T47D (cell line): ENCODE measurements at regions not wholly inside any gene's neighbourhood (a gene's known extent, or its start where the extent isn't known, plus 50 kb on each side); places are given as distances from the start of the nearest gene placed in this dataset.

Experiments
- DNase-seq, 2 experiments: peaks; one replicate each; pipeline versions ENCODE4 v3.0.0 to v3.0.0-alpha.2; 2011 to 2012; ENCODE audit warnings: low read depth in 1 of 2, low spot score in 1 of 2
- JUND ChIP-seq: IDR thresholded peaks from 2 replicates; pipeline ENCODE4 v1.6.1; 2012; ENCODE audit warnings: low read depth
- in situ Hi-C: cut with HindIII; loops from 2 replicates; pipeline ENCODE4 v1.10.0; 2016; ENCODE audit warnings: low sequenced_read_pairs, low pct_unique_long_range_greater_than_20kb

DNA sequence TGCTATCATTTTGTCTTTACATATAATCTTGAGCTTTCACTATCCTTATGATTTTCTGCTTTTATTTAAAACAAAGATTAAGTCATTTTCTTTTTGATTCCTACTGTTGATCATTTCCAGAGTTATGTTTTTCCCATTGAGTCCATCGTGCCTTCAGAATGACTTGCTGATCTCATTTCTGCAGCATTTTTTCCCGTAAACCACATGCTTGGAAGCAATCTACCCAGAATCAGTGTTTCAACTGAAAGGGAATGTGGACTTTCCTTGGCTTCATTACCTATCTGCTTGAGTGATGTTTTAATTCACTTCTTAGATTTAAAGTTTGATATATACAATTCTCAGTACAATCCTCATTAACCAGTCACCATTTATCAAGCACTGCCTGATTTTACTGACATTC, 192.4 kb upstream of the FSTL5 start:
- TF ChIP-seq JUND = no peak
- in situ Hi-C loops = no loop called here
- no peak for DNase-seq

DNA sequence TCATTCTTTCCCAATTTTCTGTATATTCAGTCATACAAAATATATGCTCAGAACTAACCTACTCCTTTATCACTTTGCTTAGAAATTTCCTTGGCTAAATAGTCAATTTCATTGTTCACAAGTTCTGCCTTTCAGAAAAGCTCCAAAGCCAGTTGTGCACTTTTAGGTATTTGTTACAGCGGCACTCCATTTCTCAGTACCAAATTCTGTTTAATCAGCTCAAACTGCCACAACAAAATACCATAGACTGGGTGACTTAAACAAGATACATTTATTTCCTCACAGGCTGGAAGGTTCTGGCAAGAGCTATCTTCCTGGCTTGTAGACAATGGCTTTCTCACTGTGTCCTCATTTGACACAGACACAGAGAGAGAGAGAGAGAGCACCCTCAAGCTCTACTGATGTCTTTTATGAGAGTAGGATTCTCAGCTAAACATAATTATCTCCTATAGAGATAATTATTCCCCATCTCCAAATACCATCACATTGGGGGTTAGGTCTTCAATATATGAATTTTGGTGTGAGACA, 188.8 kb upstream of the FSTL5 start:
- no peak for DNase-seq
- in situ Hi-C loops = no loop called here
- TF ChIP-seq JUND = no peak

DNA sequence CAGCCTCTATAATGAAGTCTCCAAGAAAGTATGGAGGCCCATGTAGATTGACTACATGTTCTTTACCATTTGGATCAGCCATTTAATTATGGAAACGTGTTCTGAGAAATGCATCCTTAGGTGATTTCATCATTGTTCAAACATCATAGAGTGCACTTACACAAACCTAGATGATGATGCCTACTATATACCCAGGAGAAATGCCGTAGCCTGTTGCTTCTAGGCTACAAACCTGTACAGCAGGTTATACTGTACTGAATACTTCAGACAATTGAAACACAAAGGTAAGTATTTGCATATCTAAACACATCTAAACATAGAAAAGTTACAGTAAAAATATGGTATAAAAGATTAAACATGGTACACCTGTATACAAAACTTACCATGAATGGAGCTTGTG, 186.5 kb upstream of the FSTL5 start:
- DNase-seq = peak in 1 of 2 experiments; percentile 76
- in situ Hi-C loops = no loop called here
- TF ChIP-seq JUND = no peak

DNA sequence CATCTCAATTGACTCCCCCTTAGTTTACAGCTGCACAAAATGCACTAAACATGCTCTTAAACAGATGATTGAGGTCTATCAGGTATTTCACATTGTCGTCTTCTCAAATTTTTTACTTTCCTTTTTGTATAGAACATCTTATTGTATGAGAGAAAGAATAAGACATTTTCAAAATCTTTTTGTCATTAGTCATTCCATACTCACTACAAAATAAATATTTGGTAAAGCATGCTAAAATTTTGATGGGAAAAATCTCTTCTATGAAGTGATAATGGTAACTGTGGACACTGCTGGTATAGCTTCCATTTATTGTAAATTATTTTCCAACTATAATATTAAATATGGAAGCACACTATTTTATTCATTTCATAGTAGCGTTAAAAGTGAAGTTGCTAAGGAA, 185.6 kb upstream of the FSTL5 start:
- in situ Hi-C loops = no loop called here

DNA sequence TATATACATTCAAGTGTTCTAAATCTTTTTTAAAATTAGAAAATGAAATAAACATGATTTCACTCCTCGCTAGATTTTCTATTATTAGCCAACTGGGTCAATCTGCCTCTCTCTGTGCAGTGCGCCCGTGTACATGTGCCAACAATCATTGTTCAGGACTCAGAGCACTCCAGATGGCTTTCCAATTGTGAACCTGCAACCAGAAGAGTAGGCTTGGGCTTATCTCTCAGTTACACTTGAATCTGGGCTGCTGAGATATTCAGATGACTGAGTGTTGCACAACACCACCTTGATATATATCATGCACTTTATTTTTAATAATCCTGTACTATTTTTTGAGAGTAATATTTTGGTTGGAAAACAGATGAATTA, 184.0 kb upstream of the FSTL5 start:
- DNase-seq = no peak
- in situ Hi-C loops = no loop called here
- no peak for TF ChIP-seq JUND

More for the DNA sequence above, 185.6 kb upstream of the FSTL5 start:
- no peak for DNase-seq
- no peak for TF ChIP-seq JUND

DNA sequence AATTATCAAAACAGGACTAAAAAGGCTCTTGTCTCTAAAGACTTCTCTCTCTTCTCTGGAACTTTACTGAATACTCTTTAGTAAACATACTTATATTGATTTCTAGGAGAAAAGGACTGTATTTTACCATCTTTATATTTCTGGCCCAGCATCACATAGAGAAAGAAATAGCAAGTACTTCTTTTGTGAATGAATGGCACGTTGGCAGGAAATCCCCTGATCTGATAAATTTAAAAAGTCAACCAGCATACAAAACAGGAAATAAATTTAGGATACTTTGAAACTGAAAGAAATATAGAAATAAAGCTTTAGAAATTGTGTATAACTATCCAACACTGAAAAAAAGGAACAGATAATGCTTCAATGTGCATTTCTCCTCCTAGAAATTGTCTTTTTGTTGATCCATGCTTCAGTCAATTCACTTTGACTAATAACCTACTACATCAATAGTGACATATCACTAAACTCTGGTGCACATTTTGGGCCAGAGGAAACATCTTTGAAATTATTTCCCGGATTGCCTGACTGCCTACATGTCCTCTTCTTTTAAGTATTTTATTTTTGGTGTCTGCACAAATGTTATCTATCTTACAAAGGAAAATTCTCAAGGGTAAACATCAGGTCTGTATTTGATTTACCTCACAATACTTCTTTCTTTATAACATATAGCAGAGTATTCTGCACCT, 183.5 kb upstream of the FSTL5 start:
- no peak for TF ChIP-seq JUND
- in situ Hi-C loops = no loop called here
- DNase-seq = no peak

DNA sequence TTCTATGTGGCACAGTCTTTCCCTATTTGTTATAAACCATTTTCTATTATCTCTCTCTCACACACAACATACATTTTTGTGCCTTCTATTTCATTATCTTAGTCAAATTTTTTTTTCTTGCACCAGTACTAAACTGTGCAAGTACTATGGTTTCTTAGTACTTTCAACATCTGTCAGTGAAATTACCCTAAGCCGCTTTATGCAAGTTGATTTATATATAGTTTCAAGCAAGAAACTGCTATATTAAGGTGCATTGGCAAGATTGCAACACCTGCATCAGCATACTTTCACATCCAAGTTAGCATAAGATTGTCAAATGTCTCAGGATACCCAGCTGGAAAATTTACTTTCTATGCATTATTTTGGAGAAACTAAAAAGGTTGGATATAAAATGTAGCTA, 180.2 kb upstream of the FSTL5 start:
- in situ Hi-C loops = no loop called here
- TF ChIP-seq JUND = no peak
- no peak for DNase-seq

DNA sequence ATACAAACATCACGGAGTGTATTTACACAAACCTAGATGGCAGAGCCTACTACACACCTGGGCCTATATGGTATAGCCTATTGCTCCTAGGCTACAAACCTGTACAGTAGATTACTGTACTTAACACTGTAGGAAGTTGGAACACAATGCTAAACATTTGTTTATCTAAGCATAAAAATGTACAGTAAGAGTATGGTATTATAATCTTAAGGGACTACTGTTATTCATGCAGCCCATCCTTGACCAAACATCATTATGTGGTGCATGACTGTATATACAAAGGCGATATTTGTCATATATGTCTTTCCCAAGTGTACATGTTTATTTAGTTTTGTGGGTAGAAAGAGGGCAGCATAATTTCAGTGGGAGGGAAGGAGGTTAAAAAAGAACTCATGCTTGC, 177.7 kb upstream of the FSTL5 start:
- TF ChIP-seq JUND = no peak
- in situ Hi-C loops = no loop called here
- peak in 1 of 2 experiments; percentile 4 for DNase-seq

DNA sequence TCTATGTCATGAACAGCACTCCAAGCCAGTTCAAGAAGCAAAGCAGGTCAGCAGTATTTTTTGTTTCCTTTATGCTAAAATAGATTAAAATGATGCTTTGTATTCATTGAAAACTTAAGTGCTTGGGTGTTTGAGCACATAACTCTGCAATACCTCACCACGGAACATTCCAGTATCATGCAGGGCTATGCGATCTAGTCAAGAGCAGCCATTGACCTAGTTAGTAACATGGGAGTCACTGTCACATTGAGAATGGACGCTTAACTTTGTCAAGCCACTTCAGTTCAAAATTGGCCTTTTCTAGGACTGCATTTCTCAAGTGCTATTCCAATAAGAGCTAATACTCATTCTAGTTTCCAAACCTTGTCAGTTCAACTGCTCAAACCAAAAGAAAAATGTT, 160.1 kb upstream of the FSTL5 start:
- no peak for DNase-seq
- in situ Hi-C loops = no loop called here

DNA sequence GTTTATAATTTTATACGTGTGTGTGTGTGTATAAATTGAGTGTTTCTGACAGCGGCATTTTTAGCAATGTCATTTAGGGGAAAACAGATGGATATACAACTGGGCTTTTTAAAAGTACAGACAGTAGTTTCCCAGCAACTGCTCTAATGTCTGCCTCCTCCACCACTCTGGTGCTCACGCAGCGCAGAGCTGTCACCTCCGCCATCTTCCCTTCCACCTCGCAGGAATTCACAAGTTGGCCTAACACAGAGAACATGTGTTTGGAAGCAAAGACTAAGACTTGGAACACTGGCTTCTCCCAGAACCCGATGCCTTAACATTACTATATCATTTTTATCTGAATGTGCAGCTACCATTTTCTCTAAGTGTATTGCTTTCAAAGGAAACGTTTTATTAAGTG, 158.3 kb upstream of the FSTL5 start:
- in situ Hi-C loops = no loop called here
- TF ChIP-seq JUND = no peak
- DNase-seq = no peak

More for the DNA sequence above, 160.1 kb upstream of the FSTL5 start:
- TF ChIP-seq JUND = no peak

DNA sequence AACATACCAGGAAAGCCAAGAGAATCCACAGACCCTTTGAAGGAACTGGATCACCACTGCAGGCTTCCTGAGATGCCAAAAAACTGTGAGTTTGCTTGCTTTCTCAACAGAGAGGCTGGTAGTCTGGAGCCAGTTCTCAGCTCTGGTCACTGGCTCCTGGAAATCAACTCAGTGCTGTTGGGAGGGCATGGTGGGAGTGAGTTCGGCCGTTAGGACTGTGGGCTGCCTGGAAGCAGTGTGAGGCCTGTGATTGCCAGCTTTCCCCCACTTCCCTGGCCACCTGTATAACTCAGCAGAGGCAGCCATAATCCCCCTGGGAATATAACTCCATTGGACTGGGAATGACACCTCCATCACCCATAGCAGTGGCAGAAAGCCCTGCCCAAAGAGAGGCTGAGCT, 122.0 kb upstream of the FSTL5 start:
- no peak for TF ChIP-seq JUND
- no peak for DNase-seq
- in situ Hi-C loops = no loop called here

DNA sequence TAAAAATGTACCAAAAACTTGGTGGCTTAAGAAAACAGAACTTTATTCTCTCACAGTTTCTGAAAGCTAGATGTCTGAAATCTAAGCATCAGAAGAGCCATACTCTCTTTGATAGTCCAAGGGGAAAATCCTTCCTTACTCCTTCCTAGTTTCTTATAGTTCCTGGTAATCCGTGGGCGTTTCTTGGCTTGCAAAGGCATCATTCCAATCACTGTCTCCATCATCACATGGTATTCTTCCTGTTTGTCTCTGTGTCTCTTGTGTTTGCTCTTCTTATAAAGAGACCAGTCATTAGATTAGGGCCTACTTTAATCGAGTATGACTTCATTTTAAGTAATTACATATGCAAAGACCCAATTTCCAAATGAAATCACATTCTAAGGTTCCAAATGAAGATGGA, 118.9 kb upstream of the FSTL5 start:
- no peak for TF ChIP-seq JUND
- DNase-seq = peak in 1 of 2 experiments; percentile 9
- in situ Hi-C loops = no loop called here

DNA sequence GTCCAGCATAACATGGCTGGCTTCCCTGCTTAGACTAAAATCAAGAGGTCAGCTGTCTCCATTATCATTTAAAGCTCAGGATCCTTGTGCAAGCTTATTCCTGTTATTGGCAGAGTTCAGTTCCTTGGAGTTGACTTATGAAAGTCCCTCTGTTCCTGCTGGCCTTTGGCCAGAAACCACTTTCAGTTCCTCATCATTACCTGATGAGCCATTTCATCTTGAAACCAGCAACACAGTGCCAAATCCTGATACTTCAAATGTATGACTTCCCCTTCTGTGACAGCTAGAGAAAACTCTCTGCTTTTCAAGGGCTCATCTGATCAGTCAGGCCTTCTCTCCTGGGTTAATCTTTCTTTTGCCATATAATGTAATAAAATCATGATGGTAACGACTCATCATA, 110.6 kb upstream of the FSTL5 start:
- TF ChIP-seq JUND = no peak
- in situ Hi-C loops = no loop called here
- DNase-seq = no peak

DNA sequence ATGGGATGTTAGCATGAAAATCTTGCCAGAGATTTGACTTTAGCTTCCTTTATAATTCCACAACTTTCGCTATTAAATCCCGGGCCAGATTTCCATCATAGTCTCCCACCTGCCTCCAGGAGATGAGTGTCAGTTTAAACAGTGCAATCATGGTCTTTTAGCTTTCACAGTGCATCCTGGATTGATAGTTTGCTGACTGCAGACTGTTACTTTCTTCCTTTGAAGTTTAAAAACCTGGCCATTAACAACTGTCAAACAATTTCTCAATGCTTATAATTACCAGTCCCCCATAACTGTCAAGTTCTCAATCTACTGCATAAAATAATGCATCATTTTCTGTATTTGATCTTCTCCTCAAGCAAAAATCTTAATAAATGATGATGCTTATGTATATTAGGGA, 108.4 kb upstream of the FSTL5 start:
- no peak for DNase-seq
- in situ Hi-C loops = no loop called here
- TF ChIP-seq JUND = no peak
